ENCODE measurements at regions not wholly inside any gene's neighbourhood (a gene's known extent, or its start where the extent isn't known, plus 50 kb on each side); places are given as distances from the start of the nearest gene placed in this dataset.

GRCh38 chr9:27924502-27924901 lies 351.2 kb upstream of the C9orf72 start:
- no peak for ATAC-seq
- 38% methylated on average over 1 of the region's 1 CpG for WGBS (ENCODE audit: insufficient coverage, low coverage, low lambda C conversion rate, missing lambda C conversion rate)
- H3K9me3 ChIP-seq, result no peaks in the 10 kb centered on the region

GRCh38 chr9:27925815-27926214 lies 352.5 kb upstream of the C9orf72 start:
- H3K36me3 ChIP-seq, result no peaks in the 10 kb centered on the region
- H3K9me3 ChIP-seq, result no peaks in the 10 kb centered on the region
- H3K4me1 ChIP-seq, result no peaks in the 10 kb centered on the region
- no peak overlapping the region for H3K27ac ChIP-seq
- TF ChIP-seq POLR2A (IDR thresholded peaks at IDR 0.05) (no peak), CTCF (IDR thresholded peaks at IDR 0.05) (no peak)
- ATAC-seq (no peak), DNase-seq (no peak)
- intact Hi-C loops (cut with DNase I), result no loop called here
- 55% methylated on average over 4 of the region's 4 CpGs for WGBS (ENCODE audit: insufficient coverage, low coverage, low lambda C conversion rate, missing lambda C conversion rate)
- no peaks in the 10 kb centered on the region for H3K27me3 ChIP-seq
- no peak overlapping the region for H3K4me3 ChIP-seq

More at GRCh38 chr9:27924502-27924901, 351.2 kb upstream of the C9orf72 start:
- TF ChIP-seq POLR2A (IDR thresholded peaks at IDR 0.05) (no peak), CTCF (IDR thresholded peaks at IDR 0.05) (no peak)
- H3K27ac ChIP-seq, result no peak overlapping the region
- H3K4me3 ChIP-seq, result no peak overlapping the region
- no peaks in the 10 kb centered on the region for H3K27me3 ChIP-seq
- DNase-seq, result no peak
- H3K4me1 ChIP-seq, result no peaks in the 10 kb centered on the region
- intact Hi-C loops (cut with DNase I), result no loop called here
- H3K36me3 ChIP-seq, result no peaks in the 10 kb centered on the region

GRCh38 chr9:27929841-27930240 lies 356.6 kb upstream of the C9orf72 start:
- intact Hi-C loops (cut with DNase I), result no loop called here
- DNase-seq, result no peak
- Histone ChIP-seq H3K27ac (no peak overlapping the region), H3K9me3 (no peaks in the 10 kb centered on the region), H3K27me3 (no peaks in the 10 kb centered on the region), H3K4me3 (no peak overlapping the region), H3K4me1 (no peaks in the 10 kb centered on the region), H3K36me3 (no peaks in the 10 kb centered on the region)
- TF ChIP-seq CTCF (IDR thresholded peaks at IDR 0.05) (no peak), POLR2A (IDR thresholded peaks at IDR 0.05) (no peak)
- 39% methylated on average over 2 of the region's 2 CpGs for WGBS (ENCODE audit: insufficient coverage, low coverage, low lambda C conversion rate, missing lambda C conversion rate)
- ATAC-seq, result no peak

- Histone ChIP-seq H3K27ac (no peak overlapping the region), H3K36me3 (no peaks in the 10 kb centered on the region), H3K4me1 (no peaks in the 10 kb centered on the region), H3K27me3 (no peaks in the 10 kb centered on the region), H3K4me3 (no peak overlapping the region), H3K9me3 (no peaks in the 10 kb centered on the region)
- ATAC-seq (peak in 1 of 4 donors; percentile 60), DNase-seq (no peak)
- TF ChIP-seq POLR2A (IDR thresholded peaks at IDR 0.05) (no peak), CTCF (IDR thresholded peaks at IDR 0.05) (no peak)
- intact Hi-C loops (cut with DNase I), result no loop called here
- WGBS (ENCODE audit: insufficient coverage, low coverage, low lambda C conversion rate, missing lambda C conversion rate), result 55% methylated on average over 6 of the region's 6 CpGs
These were observed 360.1 kb upstream of the C9orf72 start for GRCh38 chr9:27933210-27934025.

All from right lobe of liver (tissue), 6 donors.